Aorta (tissue), 5 donors: ENCODE measurements at regions not wholly inside any gene's neighbourhood (a gene's known extent, or its start where the extent isn't known, plus 50 kb on each side); places are given as distances from the start of the nearest gene placed in this dataset.
"Not testable (repeated sequence)": the region's sequence is repeated elsewhere in the genome, so short reads cannot be mapped to it uniquely, and the experiment has no call there.

Experiments
- ATAC-seq: fragments of 200-7000 bp; cut with Tn5 transposase; one replicate; pipeline ENCODE4 v1.9.1; 2022; ENCODE audit warnings: moderate library complexity; ENCODE audit not compliant: low FRiP score
- DNase-seq, 2 donors: peaks; one replicate each; pipeline ENCODE4 v3.0.0-alpha.2; 2020
- H3K27ac ChIP-seq, 2 donors: one replicate each; pipeline ENCODE4 v1.5.1; 2013; ENCODE audit warnings: low read length in 2 of 2, mild to moderate bottlenecking in 2 of 2, moderate library complexity in 2 of 2, control low read depth in 1 of 2, inconsistent platforms in 1 of 2, low read depth in 1 of 2
- H3K27me3 ChIP-seq, 2 donors: one replicate each; pipeline ENCODE4 v1.6.1; 2013; ENCODE audit warnings: control low read depth in 1 of 2, low read length in 1 of 2, mild to moderate bottlenecking in 1 of 2, moderate library complexity in 1 of 2; ENCODE audit not compliant: insufficient read depth in 2 of 2, control insufficient read depth in 1 of 2
- H3K36me3 ChIP-seq, 2 donors: one replicate each; pipeline ENCODE4 v1.6.1; 2013; ENCODE audit warnings: control low read depth in 1 of 2, low read length in 1 of 2, mild to moderate bottlenecking in 1 of 2; ENCODE audit not compliant: insufficient read depth in 2 of 2, control insufficient read depth in 1 of 2
- H3K4me1 ChIP-seq, 2 donors: one replicate each; pipeline ENCODE4 v1.6.1; 2013; ENCODE audit warnings: low read length in 2 of 2, control low read depth in 1 of 2, mild to moderate bottlenecking in 1 of 2, moderate library complexity in 1 of 2; ENCODE audit not compliant: insufficient read depth in 2 of 2, control insufficient read depth in 1 of 2
- H3K4me3 ChIP-seq, 2 donors: one replicate each; pipeline ENCODE4 v1.5.1; 2013; ENCODE audit warnings: low read length in 2 of 2, control low read depth in 1 of 2, mild to moderate bottlenecking in 1 of 2
- H3K9me3 ChIP-seq: one replicate; pipeline ENCODE4 v1.6.1; 2013; ENCODE audit warnings: mild to moderate bottlenecking, low read length; ENCODE audit not compliant: control insufficient read depth
- WGBS, 2 donors: extraction: QIAGEN DNeasy Blood & Tissue Kit; methylation state at CpG; one replicate each; pipeline ENCODE4 v1.1.7; 2013; 5-methylcytosine and 5-hydroxymethylcytosine counted together
- intact Hi-C, 2 donors: fragments of 100-400 bp; cut with DNase I; formaldehyde crosslinking; loops; one replicate each; pipeline versions ENCODE4 v1.14.2 to v1.15.0; 2022
- donor health status: healthy with polysubstance abuse.
- donor health status: Bipolar disorder and iron deficiency.
- donor health status: DM: no; HTN: no; CAD: no.
- donor health status: DM: no; HTN: no; CAD: no.
- donor health status: DM: yes; HTN: yes; CAD: no.

- H3K27me3 ChIP-seq, H3K4me1 ChIP-seq, H3K36me3 ChIP-seq, ATAC-seq, DNase-seq, H3K9me3 ChIP-seq, H3K27ac ChIP-seq, intact Hi-C loops, H3K4me3 ChIP-seq: not testable (repeated sequence)
- WGBS, 2 donors, result 86 to 87% methylated on average over 8 of the region's 8 CpGs
Observed at GRCh38 chr2:131633405-131633804, 105.7 kb downstream of the CCDC74A start.

GRCh38 chr2:131633827-131634695 is 106.4 kb downstream of the CCDC74A start:
- H3K9me3 ChIP-seq, DNase-seq, ATAC-seq, H3K4me1 ChIP-seq, H3K4me3 ChIP-seq, H3K27ac ChIP-seq, intact Hi-C loops, H3K27me3 ChIP-seq, H3K36me3 ChIP-seq: not testable (repeated sequence)
- WGBS, 2 donors, result 78 to 83% methylated on average over 10 of the region's 10 CpGs

- H3K27ac ChIP-seq, result no peak overlapping the region
- H3K36me3 ChIP-seq, result no peaks in the 10 kb centered on the region
- H3K4me3 ChIP-seq, result no peak overlapping the region
- H3K4me1 ChIP-seq, result no peaks in the 10 kb centered on the region
- WGBS, 2 donors, result 85 to 88% methylated on average over 9 of the region's 9 CpGs
- no peaks in the 10 kb centered on the region for H3K27me3 ChIP-seq
- no peaks in the 10 kb centered on the region for H3K9me3 ChIP-seq
- ATAC-seq, result no peak
- intact Hi-C loops, result no loop called here
- DNase-seq, result peak in 1 of 2 donors; percentile 46
Observed at GRCh38 chr2:131635611-131636010, 107.9 kb downstream of the CCDC74A start.

GRCh38 chr2:131636704-131637308 is 109.1 kb downstream of the CCDC74A start:
- intact Hi-C loops, DNase-seq, H3K36me3 ChIP-seq, ATAC-seq, H3K4me3 ChIP-seq, H3K27ac ChIP-seq, H3K27me3 ChIP-seq, H3K9me3 ChIP-seq, H3K4me1 ChIP-seq: not testable (repeated sequence)
- 70 to 74% methylated on average over 7 of the region's 7 CpGs for WGBS, 2 donors

GRCh38 chr2:131639001-131639620 is 111.4 kb downstream of the CCDC74A start:
- 52 to 55% methylated on average over 4 of the region's 4 CpGs for WGBS, 2 donors
- DNase-seq, result not testable (repeated sequence)

GRCh38 chr2:131641414-131642206 is 113.9 kb downstream of the CCDC74A start:
- DNase-seq (no peak), ATAC-seq (no peak)
- 15 to 22% methylated on average over 3 of the region's 3 CpGs for WGBS, 2 donors
- no peaks in the 10 kb centered on the region for H3K27me3 ChIP-seq
- no peaks in the 10 kb centered on the region for H3K36me3 ChIP-seq
- H3K4me1 ChIP-seq, result no peaks in the 10 kb centered on the region
- intact Hi-C loops, result no loop called here
- H3K4me3 ChIP-seq, result no peak overlapping the region
- H3K9me3 ChIP-seq, result no peaks in the 10 kb centered on the region
- no peak overlapping the region for H3K27ac ChIP-seq

More at GRCh38 chr2:131639001-131639620, 111.4 kb downstream of the CCDC74A start:
- intact Hi-C loops, H3K9me3 ChIP-seq, H3K36me3 ChIP-seq, ATAC-seq, H3K27ac ChIP-seq, H3K4me1 ChIP-seq, H3K4me3 ChIP-seq, H3K27me3 ChIP-seq: not testable (repeated sequence)

GRCh38 chr2:131643180-131643579 is 115.5 kb downstream of the CCDC74A start:
- intact Hi-C loops, H3K4me3 ChIP-seq, H3K9me3 ChIP-seq, H3K27me3 ChIP-seq, ATAC-seq, H3K27ac ChIP-seq, H3K4me1 ChIP-seq, H3K36me3 ChIP-seq, DNase-seq: not testable (repeated sequence)
- WGBS, 2 donors, result 49 to 53% methylated on average over 3 of the region's 3 CpGs

- intact Hi-C loops, result no loop called here
- ATAC-seq, result no peak
- H3K4me1 ChIP-seq, result no peaks in the 10 kb centered on the region
- H3K27me3 ChIP-seq, result no peaks in the 10 kb centered on the region
- H3K27ac ChIP-seq, result no peak overlapping the region
- WGBS, 2 donors, result 89 to 90% methylated on average over 14 of the region's 14 CpGs
- no peak for DNase-seq
- H3K9me3 ChIP-seq, result peaks cover 2% of the 10 kb centered on the region
- no peak overlapping the region for H3K4me3 ChIP-seq
- no peaks in the 10 kb centered on the region for H3K36me3 ChIP-seq
Observed at GRCh38 chr2:131645177-131645765, 117.6 kb downstream of the CCDC74A start.
